Testis (tissue), 2 donors: ENCODE measurements at regions not wholly inside any gene's neighbourhood (a gene's known extent, or its start where the extent isn't known, plus 50 kb on each side); places are given as distances from the start of the nearest gene placed in this dataset.
"Not testable (repeated sequence)": the region's sequence is repeated elsewhere in the genome, so short reads cannot be mapped to it uniquely, and the experiment has no call there.

Source experiments
- POLR2A ChIP-seq: fragments of 450-650 bp; IDR thresholded peaks from one replicate; pipeline ENCODE4 v1.6.1; 2017; ENCODE audit warnings: antibody characterized with exemption, mild to moderate bottlenecking, moderate library complexity
- TF ChIP-seq, protein P1 (sequence below), 3 experiments: fragments of 450-650 bp in 2 of 3; fragments of 200-600 bp in 1 of 3; sonication (generic) in 1 of 3; IDR thresholded peaks; one replicate each; pipeline ENCODE4 v1.5.1; 2016 to 2019; ENCODE audit warnings: antibody characterized with exemption in 3 of 3, mild to moderate bottlenecking in 2 of 3, moderate library complexity in 1 of 3

DNA sequence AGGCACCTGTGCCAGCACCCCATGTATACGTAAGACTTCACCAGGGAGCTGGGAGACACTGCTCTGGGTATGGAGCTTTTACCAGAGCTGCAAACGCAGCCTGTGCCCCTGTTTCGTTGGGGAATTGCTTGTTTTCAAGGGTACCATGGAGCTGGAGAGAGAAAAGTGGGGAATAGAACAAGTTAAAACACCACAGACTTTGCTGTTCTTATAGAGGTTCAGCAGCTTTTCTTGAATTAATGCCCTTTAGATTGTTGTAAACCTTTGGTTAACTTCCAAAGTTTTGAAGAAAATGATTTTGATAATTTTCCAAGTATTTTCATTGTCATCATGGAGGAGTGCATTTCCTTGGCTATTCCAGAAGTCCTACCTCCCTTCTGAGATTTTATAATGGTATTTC, 131.7 kb downstream of the KBTBD2 start:
- TF ChIP-seq, protein P1, sequence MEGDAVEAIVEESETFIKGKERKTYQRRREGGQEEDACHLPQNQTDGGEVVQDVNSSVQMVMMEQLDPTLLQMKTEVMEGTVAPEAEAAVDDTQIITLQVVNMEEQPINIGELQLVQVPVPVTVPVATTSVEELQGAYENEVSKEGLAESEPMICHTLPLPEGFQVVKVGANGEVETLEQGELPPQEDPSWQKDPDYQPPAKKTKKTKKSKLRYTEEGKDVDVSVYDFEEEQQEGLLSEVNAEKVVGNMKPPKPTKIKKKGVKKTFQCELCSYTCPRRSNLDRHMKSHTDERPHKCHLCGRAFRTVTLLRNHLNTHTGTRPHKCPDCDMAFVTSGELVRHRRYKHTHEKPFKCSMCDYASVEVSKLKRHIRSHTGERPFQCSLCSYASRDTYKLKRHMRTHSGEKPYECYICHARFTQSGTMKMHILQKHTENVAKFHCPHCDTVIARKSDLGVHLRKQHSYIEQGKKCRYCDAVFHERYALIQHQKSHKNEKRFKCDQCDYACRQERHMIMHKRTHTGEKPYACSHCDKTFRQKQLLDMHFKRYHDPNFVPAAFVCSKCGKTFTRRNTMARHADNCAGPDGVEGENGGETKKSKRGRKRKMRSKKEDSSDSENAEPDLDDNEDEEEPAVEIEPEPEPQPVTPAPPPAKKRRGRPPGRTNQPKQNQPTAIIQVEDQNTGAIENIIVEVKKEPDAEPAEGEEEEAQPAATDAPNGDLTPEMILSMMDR (IDR thresholded peaks at IDR 0.05): not testable (repeated sequence)
- not testable (repeated sequence) for TF ChIP-seq POLR2A
